Bronchial epithelial cell (primary cell): ENCODE measurements at regions not wholly inside any gene's neighbourhood (a gene's known extent, or its start where the extent isn't known, plus 50 kb on each side); places are given as distances from the start of the nearest gene placed in this dataset.
"Not testable (repeated sequence)": the region's sequence is repeated elsewhere in the genome, so short reads cannot be mapped to it uniquely, and the experiment has no call there.

ENCODE experiments used
- DNase-seq: peaks from one replicate; pipeline ENCODE4 v3.0.0-alpha.2; 2010; ENCODE audit warnings: low read depth
- FAIRE-seq: peaks from 2 replicates; lab custom pipeline; 2011; peaks lifted over from hg19 to GRCh38; lab: Jason Lieb, UNC
- H3K27me3 ChIP-seq: 2 replicates; pipeline ENCODE4 v1.5.1; 2011; ENCODE audit warnings: low read length; ENCODE audit not compliant: control insufficient read depth, insufficient read depth
- H3K36me3 ChIP-seq: 2 replicates; pipeline ENCODE4 v1.5.1; 2011; ENCODE audit warnings: low read length; ENCODE audit not compliant: control insufficient read depth, insufficient read depth
- H3K4me3 ChIP-seq: 2 replicates; pipeline ENCODE4 v1.5.1; 2011; ENCODE audit warnings: mild to moderate bottlenecking, low read depth, low read length, control low read depth
- CTCF ChIP-seq: IDR thresholded peaks from 2 replicates; pipeline ENCODE4 v1.5.1; 2011; ENCODE audit warnings: mild to moderate bottlenecking, moderate library complexity, low read length, control low read depth, inconsistent platforms; ENCODE audit not compliant: insufficient read depth, severe bottlenecking

GRCh38 chr2:11891671-11892440, 145.4 kb downstream of the LPIN1 start:
- Histone ChIP-seq H3K27me3 (no peaks in the 10 kb centered on the region), H3K4me3 (no peak overlapping the region), H3K36me3 (no peaks in the 10 kb centered on the region)
- no peak for FAIRE-seq
- DNase-seq: no peak
- no peak for TF ChIP-seq CTCF

- no peaks in the 10 kb centered on the region for H3K36me3 ChIP-seq
- TF ChIP-seq CTCF: no peak
- no peaks in the 10 kb centered on the region for H3K27me3 ChIP-seq
- no peak overlapping the region for H3K4me3 ChIP-seq
- peak; percentile 64 for FAIRE-seq
- no peak for DNase-seq
Observed at GRCh38 chr2:11896386-11896785, 150.0 kb downstream of the LPIN1 start.

GRCh38 chr2:11898576-11898975, 152.1 kb downstream of the LPIN1 start:
- no peak for DNase-seq
- no peak for TF ChIP-seq CTCF
- H3K27me3 ChIP-seq: no peaks in the 10 kb centered on the region
- H3K36me3 ChIP-seq: no peaks in the 10 kb centered on the region
- no peak for FAIRE-seq
- H3K4me3 ChIP-seq: no peak overlapping the region

- peak; percentile 43 for FAIRE-seq
- no peak for TF ChIP-seq CTCF
- Histone ChIP-seq H3K36me3 (no peaks in the 10 kb centered on the region), H3K4me3 (no peak overlapping the region), H3K27me3 (no peaks in the 10 kb centered on the region)
- peak; percentile 74 for DNase-seq
Observed at GRCh38 chr2:11899264-11899818, 152.9 kb downstream of the LPIN1 start.

- H3K36me3 ChIP-seq, H3K4me3 ChIP-seq, H3K27me3 ChIP-seq, FAIRE-seq, DNase-seq: not testable (repeated sequence)
Observed at GRCh38 chr2:11900891-11901290, 154.5 kb downstream of the LPIN1 start.

- TF ChIP-seq CTCF: no peak
- H3K4me3 ChIP-seq: no peak overlapping the region
- FAIRE-seq (no peak), DNase-seq (no peak)
- no peaks in the 10 kb centered on the region for H3K36me3 ChIP-seq
- H3K27me3 ChIP-seq: no peaks in the 10 kb centered on the region
Observed at GRCh38 chr2:11901351-11902069, 155.1 kb downstream of the LPIN1 start.
